Mesendoderm (in vitro differentiated cells): ENCODE measurements at regions not wholly inside any gene's neighbourhood (a gene's known extent, or its start where the extent isn't known, plus 50 kb on each side); places are given as distances from the start of the nearest gene placed in this dataset.

Experiments
- DNase-seq: peaks from one replicate; pipeline ENCODE4 v3.0.0; 2013
- H2AK5ac ChIP-seq: 2 replicates; pipeline ENCODE4 v1.6.1; 2013; ENCODE audit warnings: low read length, inconsistent platforms
- H2BK120ac ChIP-seq: 2 replicates; pipeline ENCODE4 v1.6.1; 2013; ENCODE audit warnings: low read depth, mild to moderate bottlenecking, low read length, moderate library complexity, mixed read lengths
- H2BK15ac ChIP-seq: replicated peaks from 2 replicates; pipeline ENCODE4 v1.6.1; 2013; ENCODE audit warnings: low read depth, mild to moderate bottlenecking, moderate library complexity
- H2BK5ac ChIP-seq: 2 replicates; pipeline ENCODE4 v1.6.1; 2013; ENCODE audit warnings: low read length, inconsistent platforms
- H3K18ac ChIP-seq: 2 replicates; pipeline ENCODE4 v1.6.1; 2013; ENCODE audit warnings: mild to moderate bottlenecking, low read length, mixed read lengths
- H3K23ac ChIP-seq: one replicate; pipeline ENCODE4 v1.6.1; 2013; ENCODE audit warnings: low read length
- H3K27ac ChIP-seq: 2 replicates; pipeline ENCODE4 v1.5.1; 2013; ENCODE audit warnings: low read depth, mild to moderate bottlenecking, inconsistent platforms, low read length, moderate library complexity
- H3K27me3 ChIP-seq: 2 replicates; pipeline ENCODE4 v1.6.1; 2013; ENCODE audit warnings: low read length, control low read depth, mild to moderate bottlenecking, inconsistent platforms; ENCODE audit not compliant: insufficient read depth, poor library complexity
- H3K36me3 ChIP-seq: 2 replicates; pipeline ENCODE4 v1.6.1; 2013; ENCODE audit warnings: low read length, inconsistent platforms; ENCODE audit not compliant: control insufficient read depth, insufficient read depth
- H3K4ac ChIP-seq: one replicate; pipeline ENCODE4 v1.6.1; 2013; ENCODE audit warnings: low read depth, mild to moderate bottlenecking, low read length, moderate library complexity
- H3K4me1 ChIP-seq: 2 replicates; pipeline ENCODE4 v1.6.1; 2013; ENCODE audit warnings: low read depth, low read length, inconsistent platforms; ENCODE audit not compliant: control insufficient read depth
- H3K4me2 ChIP-seq: 2 replicates; pipeline ENCODE4 v1.6.1; 2013; ENCODE audit warnings: low read length
- H3K4me3 ChIP-seq: 2 replicates; pipeline ENCODE4 v1.5.1; 2013; ENCODE audit warnings: mild to moderate bottlenecking, low read length
- H3K56ac ChIP-seq: one replicate; pipeline ENCODE4 v1.6.1; 2013; ENCODE audit warnings: low read length
- H3K79me1 ChIP-seq: 2 replicates; pipeline ENCODE4 v1.6.1; 2013; ENCODE audit warnings: low read length, inconsistent platforms
- H3K79me2 ChIP-seq: 2 replicates; pipeline ENCODE4 v1.6.1; 2013; ENCODE audit warnings: mild to moderate bottlenecking, low read length; ENCODE audit not compliant: control insufficient read depth, insufficient read depth
- H3K9ac ChIP-seq: 2 replicates; pipeline ENCODE4 v1.6.1; 2013; ENCODE audit warnings: low read length, inconsistent platforms
- H4K5ac ChIP-seq: one replicate; pipeline ENCODE4 v1.6.1; 2013; ENCODE audit warnings: low read length
- H4K8ac ChIP-seq: one replicate; pipeline ENCODE4 v1.6.1; 2013; ENCODE audit warnings: low read depth, mild to moderate bottlenecking, control low read depth, low read length, moderate library complexity
- WGBS: extraction: QIAGEN DNeasy Blood & Tissue Kit; methylation state at CpG from one replicate; pipeline ENCODE4 v1.1.7; 2013; ENCODE audit warnings: low lambda C conversion rate, missing lambda C conversion rate; ENCODE audit not compliant: insufficient coverage; ENCODE audit errors: extremely low coverage; 5-methylcytosine and 5-hydroxymethylcytosine counted together

- H3K27ac ChIP-seq: no peak overlapping the region
- no peak overlapping the region for H2BK120ac ChIP-seq
- H2BK15ac ChIP-seq: no peak overlapping the region
- no peak overlapping the region for H3K56ac ChIP-seq
- H3K4me1 ChIP-seq: no peaks in the 10 kb centered on the region
- no peak overlapping the region for H3K18ac ChIP-seq
- no peak overlapping the region for H2AK5ac ChIP-seq
- no peak overlapping the region for H3K23ac ChIP-seq
- H3K9ac ChIP-seq: no peak overlapping the region
- no peaks in the 10 kb centered on the region for H3K36me3 ChIP-seq
- no peak overlapping the region for H4K8ac ChIP-seq
- no peak overlapping the region for H2BK5ac ChIP-seq
- no peaks in the 10 kb centered on the region for H3K27me3 ChIP-seq
- H4K5ac ChIP-seq: no peak overlapping the region
- no peak overlapping the region for H3K4ac ChIP-seq
- no peaks in the 10 kb centered on the region for H3K79me2 ChIP-seq
- H3K4me3 ChIP-seq: no peak overlapping the region
- no peaks in the 10 kb centered on the region for H3K79me1 ChIP-seq
- no peak overlapping the region for H3K4me2 ChIP-seq
- WGBS: no CpG with 5 or more reads among the region's 3 CpGs
- peak; percentile 68 for DNase-seq
These were observed 92.8 kb upstream of the EEF1E1 start for GRCh38 chr6:8195040-8195713.

- no peak overlapping the region for H2BK15ac ChIP-seq
- WGBS: no CpG with 5 or more reads among the region's 3 CpGs
- H3K4ac ChIP-seq: no peak overlapping the region
- H3K79me1 ChIP-seq: no peaks in the 10 kb centered on the region
- peak; percentile 39 for DNase-seq
- H4K8ac ChIP-seq: no peak overlapping the region
- no peak overlapping the region for H3K23ac ChIP-seq
- no peak overlapping the region for H2BK120ac ChIP-seq
- H2BK5ac ChIP-seq: no peak overlapping the region
- H3K27me3 ChIP-seq: no peaks in the 10 kb centered on the region
- no peak overlapping the region for H2AK5ac ChIP-seq
- H4K5ac ChIP-seq: no peak overlapping the region
- no peaks in the 10 kb centered on the region for H3K79me2 ChIP-seq
- H3K4me1 ChIP-seq: no peaks in the 10 kb centered on the region
- no peak overlapping the region for H3K18ac ChIP-seq
- H3K4me2 ChIP-seq: no peak overlapping the region
- no peak overlapping the region for H3K27ac ChIP-seq
- H3K4me3 ChIP-seq: no peak overlapping the region
- H3K36me3 ChIP-seq: no peaks in the 10 kb centered on the region
- no peak overlapping the region for H3K56ac ChIP-seq
- H3K9ac ChIP-seq: no peak overlapping the region
These were observed 92.1 kb upstream of the EEF1E1 start for GRCh38 chr6:8194490-8194889.

GRCh38 chr6:8193541-8193940 is 91.2 kb upstream of the EEF1E1 start:
- no peaks in the 10 kb centered on the region for H3K79me1 ChIP-seq
- H3K36me3 ChIP-seq: no peaks in the 10 kb centered on the region
- H3K4me1 ChIP-seq: no peaks in the 10 kb centered on the region
- H3K27me3 ChIP-seq: no peaks in the 10 kb centered on the region
- H2BK5ac ChIP-seq: no peak overlapping the region
- no peak overlapping the region for H2BK15ac ChIP-seq
- no peak overlapping the region for H3K4me2 ChIP-seq
- H3K18ac ChIP-seq: no peak overlapping the region
- no peak overlapping the region for H3K4me3 ChIP-seq
- DNase-seq: peak; percentile 75
- no CpG with 5 or more reads among the region's 4 CpGs for WGBS
- H3K27ac ChIP-seq: no peak overlapping the region
- H3K4ac ChIP-seq: no peak overlapping the region
- no peak overlapping the region for H2AK5ac ChIP-seq
- H3K56ac ChIP-seq: no peak overlapping the region
- no peaks in the 10 kb centered on the region for H3K79me2 ChIP-seq
- no peak overlapping the region for H3K9ac ChIP-seq
- H3K23ac ChIP-seq: no peak overlapping the region
- no peak overlapping the region for H2BK120ac ChIP-seq
- no peak overlapping the region for H4K8ac ChIP-seq
- H4K5ac ChIP-seq: no peak overlapping the region

- H3K27ac ChIP-seq: no peak overlapping the region
- H3K79me2 ChIP-seq: no peaks in the 10 kb centered on the region
- H3K36me3 ChIP-seq: no peaks in the 10 kb centered on the region
- H2BK15ac ChIP-seq: no peak overlapping the region
- no peak overlapping the region for H4K8ac ChIP-seq
- H3K56ac ChIP-seq: no peak overlapping the region
- H2BK120ac ChIP-seq: no peak overlapping the region
- H3K18ac ChIP-seq: no peak overlapping the region
- H3K9ac ChIP-seq: no peak overlapping the region
- H3K4ac ChIP-seq: no peak overlapping the region
- no peaks in the 10 kb centered on the region for H3K27me3 ChIP-seq
- no peak overlapping the region for H3K4me2 ChIP-seq
- no peak overlapping the region for H4K5ac ChIP-seq
- H2AK5ac ChIP-seq: no peak overlapping the region
- no peaks in the 10 kb centered on the region for H3K4me1 ChIP-seq
- H3K4me3 ChIP-seq: no peak overlapping the region
- H3K23ac ChIP-seq: no peak overlapping the region
- no peaks in the 10 kb centered on the region for H3K79me1 ChIP-seq
- DNase-seq: no peak
- H2BK5ac ChIP-seq: no peak overlapping the region
These were observed 90.2 kb upstream of the EEF1E1 start for GRCh38 chr6:8192597-8192996.

GRCh38 chr6:8192067-8192466 is 89.7 kb upstream of the EEF1E1 start:
- WGBS: no CpG with 5 or more reads among the region's 5 CpGs
- H3K23ac ChIP-seq: no peak overlapping the region
- no peak overlapping the region for H3K4me3 ChIP-seq

GRCh38 chr6:8191629-8192028 is 89.3 kb upstream of the EEF1E1 start:
- Histone ChIP-seq H3K18ac (no peak overlapping the region), H2BK5ac (no peak overlapping the region), H3K4me2 (no peak overlapping the region), H2BK120ac (no peak overlapping the region), H3K4me1 (no peaks in the 10 kb centered on the region), H3K27ac (no peak overlapping the region), H4K8ac (no peak overlapping the region), H2AK5ac (no peak overlapping the region), H3K27me3 (no peaks in the 10 kb centered on the region), H3K79me1 (no peaks in the 10 kb centered on the region), H3K79me2 (no peaks in the 10 kb centered on the region), H3K36me3 (no peaks in the 10 kb centered on the region), H3K4me3 (no peak overlapping the region), H3K9ac (no peak overlapping the region), H3K56ac (no peak overlapping the region), H3K23ac (no peak overlapping the region), H4K5ac (no peak overlapping the region), H2BK15ac (no peak overlapping the region), H3K4ac (no peak overlapping the region)
- WGBS: no CpG with 5 or more reads among the region's 7 CpGs
- DNase-seq: no peak

More at GRCh38 chr6:8192067-8192466, 89.7 kb upstream of the EEF1E1 start:
- no peaks in the 10 kb centered on the region for H3K36me3 ChIP-seq
- no peak overlapping the region for H2AK5ac ChIP-seq
- no peaks in the 10 kb centered on the region for H3K4me1 ChIP-seq
- DNase-seq: peak; percentile 74
- H3K27me3 ChIP-seq: no peaks in the 10 kb centered on the region
- no peak overlapping the region for H2BK120ac ChIP-seq
- no peaks in the 10 kb centered on the region for H3K79me2 ChIP-seq
- no peak overlapping the region for H3K9ac ChIP-seq
- H3K27ac ChIP-seq: no peak overlapping the region
- H3K18ac ChIP-seq: no peak overlapping the region
- H3K4me2 ChIP-seq: no peak overlapping the region
- H3K56ac ChIP-seq: no peak overlapping the region
- no peak overlapping the region for H2BK5ac ChIP-seq
- no peak overlapping the region for H2BK15ac ChIP-seq
- H4K5ac ChIP-seq: no peak overlapping the region
- no peaks in the 10 kb centered on the region for H3K79me1 ChIP-seq
- peak overlapping the region; percentile 65 for H4K8ac ChIP-seq
- no peak overlapping the region for H3K4ac ChIP-seq
